ENCODE measurements at regions not wholly inside any gene's neighbourhood (a gene's known extent, or its start where the extent isn't known, plus 50 kb on each side); places are given as distances from the start of the nearest gene placed in this dataset.
"Not testable (repeated sequence)": the region's sequence is repeated elsewhere in the genome, so short reads cannot be mapped to it uniquely, and the experiment has no call there.

DNA sequence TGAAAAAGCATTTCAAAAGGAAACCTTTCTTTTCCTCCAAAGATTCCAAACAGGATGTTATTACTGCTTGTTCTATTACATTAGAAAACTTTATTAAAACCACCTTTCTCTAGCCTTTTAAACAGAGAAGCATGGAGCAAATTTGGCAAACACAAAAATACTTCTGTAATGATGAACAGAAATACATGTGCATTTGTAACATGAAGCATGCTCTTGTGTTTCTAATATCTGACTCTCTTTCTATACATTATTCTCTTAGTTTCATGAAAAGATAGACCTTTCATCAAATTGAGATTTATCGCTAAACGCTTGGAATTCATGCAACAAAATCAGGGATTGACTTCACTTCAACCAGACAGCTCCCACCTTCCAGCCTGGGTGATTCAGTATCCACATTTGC lies 152.8 kb upstream of the IRS2 start:
- no peak for DNase-seq

GRCh38 chr13:109938255-109938936 lies 152.0 kb upstream of the IRS2 start:
- DNase-seq, result no peak

DNA sequence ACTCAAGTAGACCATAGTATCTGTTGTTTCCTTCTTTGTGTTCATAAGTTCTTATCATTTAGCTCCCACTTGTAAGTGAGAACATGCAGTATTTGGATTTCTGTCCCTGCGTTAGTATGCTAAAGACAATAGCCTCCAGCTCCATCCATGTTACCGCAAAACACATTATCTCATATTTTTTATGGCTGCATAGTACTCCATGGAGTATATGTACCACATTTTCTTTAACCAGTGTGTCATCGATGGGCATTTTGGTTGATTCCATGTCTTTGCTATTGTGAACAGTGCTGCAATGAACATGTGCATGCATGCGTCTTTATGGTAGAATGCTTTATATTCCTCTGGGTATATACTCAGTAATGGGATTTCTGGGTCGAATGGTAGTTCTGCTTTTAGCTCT lies 148.1 kb upstream of the IRS2 start:
- not testable (repeated sequence) for DNase-seq

GRCh38 chr13:109933476-109933875 lies 147.1 kb upstream of the IRS2 start:
- DNase-seq, result no peak

DNA sequence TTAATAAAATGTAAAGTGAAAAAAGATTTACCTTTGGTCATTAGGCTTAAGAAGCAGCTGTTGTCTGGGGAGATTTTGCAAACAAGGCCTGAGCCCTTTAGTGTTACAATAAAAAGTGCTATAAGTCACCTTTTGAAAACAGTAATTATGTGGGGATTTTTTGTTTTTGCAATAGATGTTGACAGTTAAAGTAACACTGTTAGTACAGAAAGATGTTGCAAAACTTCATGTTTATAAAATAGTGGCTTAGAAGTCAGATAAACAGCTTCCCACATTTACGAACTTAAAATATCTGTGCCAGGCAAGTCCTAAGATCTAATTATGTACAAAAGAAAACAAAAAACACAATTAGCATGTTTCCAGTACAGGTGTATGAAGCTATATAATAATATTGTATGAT lies 138.0 kb upstream of the IRS2 start:
- no peak for DNase-seq

DNA sequence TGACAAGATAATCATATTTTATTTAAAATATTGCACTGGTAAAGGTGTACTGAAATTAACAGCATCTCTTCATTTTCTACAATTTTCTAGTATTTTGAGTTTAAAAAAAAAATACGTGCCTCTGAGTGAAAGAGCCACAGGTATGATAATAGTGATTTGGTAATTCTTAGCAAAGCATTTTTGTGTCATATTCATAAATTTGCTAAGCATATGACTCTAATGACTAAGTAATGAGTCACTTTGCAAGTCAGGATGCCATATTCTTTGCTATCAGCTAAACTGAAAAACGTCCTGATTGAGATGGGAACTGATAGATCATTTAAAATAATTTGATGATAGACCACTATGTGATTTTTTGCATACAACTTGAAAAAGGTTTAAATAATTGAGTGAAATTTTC lies 136.1 kb upstream of the IRS2 start:
- no peak for DNase-seq

GRCh38 chr13:109919715-109920375 lies 133.5 kb upstream of the IRS2 start:
- DNase-seq, result no peak

DNA sequence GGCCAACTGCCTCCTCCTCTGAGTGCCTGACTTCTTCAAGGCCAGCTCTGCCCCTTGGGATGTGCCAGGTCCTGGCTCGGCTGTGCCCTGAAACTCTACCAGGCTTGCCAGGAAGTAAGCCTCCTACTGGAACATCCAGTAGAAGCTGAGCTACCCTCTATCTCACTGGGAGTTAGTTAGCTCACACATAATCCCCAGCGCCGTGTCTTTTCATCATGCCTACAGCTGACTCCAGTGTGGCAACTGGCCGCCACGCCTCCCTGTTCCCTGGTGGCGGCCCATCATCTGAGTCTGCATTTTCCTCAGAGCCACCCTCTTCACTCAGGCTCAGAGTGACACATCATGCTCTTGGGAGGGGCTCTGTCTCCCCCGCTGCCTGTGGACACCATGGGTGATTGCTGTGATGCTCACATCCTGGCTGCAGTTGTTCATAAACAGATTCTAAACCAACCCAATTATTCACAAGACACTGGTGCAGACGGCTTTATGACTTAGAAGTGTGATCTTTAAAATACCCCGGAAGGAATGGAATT lies 131.9 kb upstream of the IRS2 start:
- no peak for DNase-seq

DNA sequence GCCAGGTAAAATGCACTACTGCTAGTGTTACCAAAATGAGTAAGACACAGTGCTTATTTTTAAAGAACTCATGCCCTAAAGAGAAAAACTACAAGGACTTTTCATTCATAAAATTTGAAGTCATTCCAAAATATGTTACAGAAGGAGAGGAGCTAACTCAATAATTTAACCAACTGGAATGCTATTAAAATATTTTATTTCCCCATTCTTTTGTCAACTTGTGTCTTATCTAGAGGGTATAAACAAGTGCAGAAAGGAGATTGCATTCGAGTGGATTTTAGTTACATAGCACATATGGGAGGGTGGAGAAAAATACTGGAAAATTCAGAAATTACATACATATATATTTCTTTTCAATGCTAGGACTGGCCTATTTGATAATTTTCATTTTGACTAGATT lies 131.0 kb upstream of the IRS2 start:
- no peak for DNase-seq

GRCh38 chr13:109913936-109914510 lies 127.6 kb upstream of the IRS2 start:
- no peak for DNase-seq

GRCh38 chr13:109913186-109913585 lies 126.8 kb upstream of the IRS2 start:
- DNase-seq, result no peak

DNA sequence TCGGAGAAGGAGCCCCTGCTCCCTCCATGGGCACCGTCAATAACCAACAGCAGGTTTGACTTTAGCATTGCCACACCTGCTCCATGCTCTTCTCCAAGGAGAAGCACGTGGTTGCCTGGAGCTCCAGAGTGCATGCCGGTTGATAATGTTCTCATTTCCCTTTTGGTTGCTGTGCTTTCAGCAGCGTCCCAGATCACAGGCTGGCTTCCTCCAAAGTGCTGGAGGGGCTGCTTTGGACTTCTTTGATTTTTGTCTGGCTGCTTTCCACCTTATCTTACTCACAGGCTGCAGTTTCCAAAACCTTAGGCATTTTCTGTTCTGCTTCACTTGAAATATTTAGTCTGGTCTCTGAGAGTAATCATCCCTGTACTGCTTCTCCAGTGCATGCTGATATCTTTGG lies 123.8 kb upstream of the IRS2 start:
- no peak for DNase-seq

- DNase-seq, result no peak
These were observed 120.6 kb upstream of the IRS2 start for GRCh38 chr13:109906976-109907375.

GRCh38 chr13:109904218-109904617 lies 117.8 kb upstream of the IRS2 start:
- no peak for DNase-seq

- DNase-seq, result no peak
These were observed 114.4 kb upstream of the IRS2 start for GRCh38 chr13:109900741-109901140.

DNA sequence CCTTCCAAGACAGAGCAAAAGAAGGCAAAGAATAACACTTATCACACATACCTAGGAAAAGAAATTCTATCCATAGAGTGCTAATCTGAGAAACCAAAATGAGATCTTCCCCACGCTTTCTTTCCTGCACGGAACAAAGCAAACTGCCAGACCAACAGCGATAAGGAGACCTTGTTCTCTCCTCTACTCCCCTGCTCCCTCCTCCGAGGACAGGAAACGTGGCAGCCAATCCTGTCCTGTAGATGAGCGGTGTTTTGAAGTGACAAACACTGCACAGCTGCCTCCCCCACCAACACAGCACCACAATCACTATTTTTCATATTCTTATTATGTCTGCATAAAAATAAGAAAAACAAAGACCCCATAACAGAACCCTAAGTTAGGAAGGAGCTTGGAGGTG lies 113.9 kb upstream of the IRS2 start:
- no peak for DNase-seq

DNA sequence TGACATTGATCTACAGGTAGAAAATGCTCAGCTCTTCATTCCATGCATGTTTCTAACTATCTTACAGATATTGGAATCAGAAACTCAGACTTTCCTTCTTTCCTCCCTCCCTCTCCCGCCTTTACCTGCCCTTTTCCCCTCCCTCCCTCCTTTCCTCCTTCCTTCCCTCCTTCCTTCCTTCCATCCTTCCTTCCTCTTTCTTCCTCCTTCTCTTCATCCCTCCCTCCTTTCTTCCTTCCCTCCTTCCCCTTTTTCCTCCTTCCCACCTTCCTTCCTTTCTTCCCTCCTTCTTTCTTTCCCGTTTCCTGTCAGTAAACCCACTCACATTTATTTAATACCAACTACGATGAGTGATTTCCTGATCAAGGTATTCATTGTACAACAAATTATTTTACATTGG lies 113.4 kb upstream of the IRS2 start:
- no peak for DNase-seq

DNA sequence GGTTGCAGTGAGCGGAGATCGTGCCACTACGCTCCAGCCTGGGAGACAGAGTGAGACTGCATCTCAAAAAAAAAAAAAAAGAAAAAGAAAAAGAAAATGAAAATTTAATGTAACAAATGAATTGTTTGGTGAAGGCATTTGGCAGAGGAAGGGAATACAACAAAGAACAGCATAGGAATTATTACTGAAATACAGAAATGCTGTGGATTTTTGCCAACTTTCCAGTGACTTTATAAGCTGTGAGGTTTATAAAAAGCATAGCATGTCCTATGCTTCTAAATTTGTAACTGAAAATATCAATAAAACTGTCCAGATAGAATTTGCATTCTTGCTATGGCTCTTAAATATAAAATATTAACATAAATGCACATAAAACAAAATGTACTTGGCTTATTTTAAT lies 112.9 kb upstream of the IRS2 start:
- no peak for DNase-seq

DNA sequence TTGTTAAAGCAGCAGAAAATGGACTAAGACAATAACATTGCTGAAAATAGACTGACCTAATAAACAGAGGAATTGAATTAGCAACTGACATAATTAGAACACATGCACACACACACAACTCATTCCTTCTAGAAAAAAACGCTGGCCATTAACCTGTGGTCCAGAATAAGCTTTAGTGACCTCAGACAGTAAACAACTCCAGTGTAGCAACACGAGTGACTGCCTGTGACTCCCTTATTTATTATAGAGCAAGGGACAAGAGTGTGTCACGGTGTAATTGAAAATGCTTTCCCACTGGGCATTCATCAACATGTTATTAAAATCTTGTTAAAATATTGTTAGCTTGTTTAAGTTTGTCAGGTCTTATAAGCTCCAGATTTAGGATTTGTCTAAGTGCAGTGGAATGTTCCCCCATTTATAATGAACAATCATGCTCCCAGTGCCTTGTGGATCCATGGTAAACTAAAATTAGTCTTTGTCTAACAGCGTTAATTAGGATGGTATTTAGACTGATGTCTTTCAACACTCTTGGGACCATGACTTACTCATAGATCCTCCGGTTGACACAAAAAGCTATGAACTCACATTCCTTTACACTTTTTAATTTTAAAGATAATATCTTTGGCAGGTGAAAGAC lies 111.7 kb upstream of the IRS2 start:
- no peak for DNase-seq

GRCh38 chr13:109892101-109892500 lies 105.7 kb upstream of the IRS2 start:
- no peak for DNase-seq

DNA sequence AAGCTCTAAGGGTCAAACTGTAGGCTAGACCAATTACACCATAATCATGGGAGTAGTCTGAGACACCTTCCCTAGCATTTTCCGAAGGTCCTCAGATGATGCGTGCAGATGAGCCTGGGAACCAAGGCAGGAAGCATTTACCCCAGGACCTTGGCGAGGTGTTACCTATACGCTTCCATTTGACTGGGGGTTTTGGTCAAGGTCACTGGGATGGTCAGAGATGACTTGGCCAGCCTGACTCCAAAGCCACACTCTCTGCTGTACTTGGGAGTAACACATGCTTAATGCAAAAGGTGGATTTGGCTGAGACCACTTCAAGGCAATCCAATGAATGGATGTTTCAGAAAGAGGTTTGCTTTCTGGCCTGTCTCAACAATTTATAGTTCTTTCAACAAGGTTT lies 98.9 kb upstream of the IRS2 start:
- no peak for DNase-seq

- no peak for DNase-seq
These were observed 98.1 kb upstream of the IRS2 start for GRCh38 chr13:109884462-109884861.
